Nephron (organoid): ENCODE measurements at regions not wholly inside any gene's neighbourhood (a gene's known extent, or its start where the extent isn't known, plus 50 kb on each side); places are given as distances from the start of the nearest gene placed in this dataset.

Source experiments
- H3K27ac Mint-ChIP-seq, 3 experiments: 2 replicates each; pipeline ENCODE4 v1.8.0; 2020; ENCODE audit warnings: mixed read lengths in 3 of 3, mild to moderate bottlenecking in 2 of 3, moderate library complexity in 1 of 3
- H3K27me3 Mint-ChIP-seq: 2 replicates; pipeline ENCODE4 v1.8.0; 2021; ENCODE audit warnings: low read depth, mild to moderate bottlenecking, moderate library complexity, mixed read lengths
- H3K36me3 Mint-ChIP-seq: 2 replicates; pipeline ENCODE4 v1.8.0; 2020; ENCODE audit warnings: low read depth, mixed read lengths
- H3K4me1 Mint-ChIP-seq: 2 replicates; pipeline ENCODE4 v1.8.0; 2020; ENCODE audit warnings: mixed read lengths
- H3K4me3 Mint-ChIP-seq, 3 experiments: 2 replicates each; pipeline ENCODE4 v1.8.0; 2020; ENCODE audit warnings: mild to moderate bottlenecking in 3 of 3, mixed read lengths in 3 of 3, moderate library complexity in 2 of 3
- H3K9me3 Mint-ChIP-seq: 2 replicates; pipeline ENCODE4 v1.8.0; 2020; ENCODE audit warnings: mixed read lengths
- CTCF ChIP-seq, 3 experiments: fragments of 200-600 bp; sonication (generic); IDR thresholded peaks; one replicate each; pipeline ENCODE4 v1.5.0; 2021; ENCODE audit warnings: antibody characterized with exemption in 3 of 3; ENCODE audit not compliant: unreplicated experiment in 3 of 3

GRCh38 chr1:208298593-208299269 lies 54.5 kb upstream of the PLXNA2 start:
- no peak overlapping the region for H3K4me3 Mint-ChIP-seq
- peaks cover 20% of the 10 kb centered on the region for H3K27me3 Mint-ChIP-seq
- H3K27ac Mint-ChIP-seq: no peak overlapping the region
- H3K36me3 Mint-ChIP-seq: no peaks in the 10 kb centered on the region
- no peak for TF ChIP-seq CTCF (IDR thresholded peaks at IDR 0.05; ENCODE audit: unreplicated experiment in 3 of 3)
- no peaks in the 10 kb centered on the region for H3K9me3 Mint-ChIP-seq
- H3K4me1 Mint-ChIP-seq: no peaks in the 10 kb centered on the region

DNA sequence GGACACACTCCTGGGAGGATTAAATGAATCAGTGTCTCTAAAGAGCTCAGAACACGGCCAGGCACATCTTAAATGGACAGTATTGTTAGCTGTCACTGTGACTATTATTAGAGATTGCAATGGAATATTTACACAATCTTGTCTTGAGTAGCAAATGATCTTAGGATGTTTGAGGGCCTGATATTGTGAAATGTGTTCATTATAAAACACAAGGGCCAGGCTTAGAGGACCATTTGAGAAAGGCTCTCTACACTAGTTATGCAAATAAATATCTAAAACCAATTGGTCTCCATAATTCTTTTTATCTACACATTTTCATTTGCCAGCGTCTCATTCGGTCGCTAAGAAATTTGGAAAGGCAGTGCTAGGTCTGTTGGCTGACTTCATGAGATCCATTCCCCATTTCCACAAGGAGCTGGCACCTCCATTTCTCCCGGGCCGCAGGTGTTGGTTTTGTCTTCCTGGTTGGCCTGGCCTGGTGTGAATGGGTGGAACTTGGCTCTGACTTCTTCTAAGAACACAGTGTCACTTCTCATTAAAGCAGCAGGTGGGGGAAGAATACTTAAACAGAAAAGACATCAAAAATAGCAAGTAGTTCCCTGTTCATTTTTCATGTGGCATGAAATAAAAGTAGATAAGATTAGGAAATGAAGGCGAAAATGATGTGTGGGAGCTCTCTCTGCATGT lies 56.0 kb upstream of the PLXNA2 start:
- Mint-ChIP-seq H3K36me3 (no peaks in the 10 kb centered on the region), H3K9me3 (no peaks in the 10 kb centered on the region), H3K4me1 (no peaks in the 10 kb centered on the region), H3K4me3 (no peak overlapping the region), H3K27ac (no peak overlapping the region), H3K27me3 (peaks cover 19% of the 10 kb centered on the region)
- TF ChIP-seq CTCF (IDR thresholded peaks at IDR 0.05; ENCODE audit: unreplicated experiment in 3 of 3): no peak

DNA sequence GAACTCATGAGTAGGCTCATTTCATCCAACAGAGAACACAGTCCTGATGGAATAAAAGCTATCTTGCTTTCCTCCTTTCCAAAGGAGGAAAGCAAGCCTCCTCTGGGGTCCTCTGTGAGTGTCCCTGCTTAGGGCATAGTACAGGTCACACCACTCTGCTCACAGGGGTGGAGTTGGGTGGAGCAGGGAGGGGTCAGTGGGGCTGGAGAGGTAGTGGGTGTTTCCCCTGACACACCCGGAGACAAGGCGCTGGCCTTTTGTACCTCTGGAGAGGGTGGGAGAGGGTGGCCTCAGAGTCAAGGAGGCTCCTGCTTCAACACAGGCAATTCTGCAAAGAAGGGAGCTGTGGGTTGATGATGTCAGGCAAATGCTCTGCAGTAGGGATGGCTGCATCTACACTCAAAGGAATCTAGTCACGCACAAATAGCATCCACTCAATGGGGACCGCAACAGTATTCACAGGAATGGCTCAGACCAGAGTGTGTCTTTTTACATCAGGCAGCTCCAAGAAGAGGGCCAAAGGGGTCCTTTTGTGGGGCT lies 58.6 kb upstream of the PLXNA2 start:
- TF ChIP-seq CTCF (IDR thresholded peaks at IDR 0.05; ENCODE audit: unreplicated experiment in 3 of 3): no peak
- Mint-ChIP-seq H3K4me1 (no peaks in the 10 kb centered on the region), H3K27ac (no peak overlapping the region), H3K4me3 (no peak overlapping the region), H3K27me3 (peaks cover 7% of the 10 kb centered on the region), H3K9me3 (no peaks in the 10 kb centered on the region), H3K36me3 (no peaks in the 10 kb centered on the region)

- Mint-ChIP-seq H3K36me3 (no peaks in the 10 kb centered on the region), H3K27ac (no peak overlapping the region), H3K4me1 (no peaks in the 10 kb centered on the region), H3K27me3 (peaks cover 7% of the 10 kb centered on the region), H3K4me3 (no peak overlapping the region), H3K9me3 (no peaks in the 10 kb centered on the region)
- no peak for TF ChIP-seq CTCF (IDR thresholded peaks at IDR 0.05; ENCODE audit: unreplicated experiment in 3 of 3)
These were observed 59.8 kb upstream of the PLXNA2 start for GRCh38 chr1:208303743-208304712.

- Mint-ChIP-seq H3K27ac (no peak overlapping the region), H3K4me3 (no peak overlapping the region), H3K27me3 (no peaks in the 10 kb centered on the region), H3K4me1 (no peaks in the 10 kb centered on the region), H3K36me3 (no peaks in the 10 kb centered on the region), H3K9me3 (no peaks in the 10 kb centered on the region)
- TF ChIP-seq CTCF (IDR thresholded peaks at IDR 0.05; ENCODE audit: unreplicated experiment in 3 of 3): no peak
These were observed 64.0 kb upstream of the PLXNA2 start for GRCh38 chr1:208308221-208308620.
